NCI-H2081 treated with DMSO at 0.1 percent for 48 hours (cell line): ENCODE measurements at regions not wholly inside any gene's neighbourhood (a gene's known extent, or its start where the extent isn't known, plus 50 kb on each side); places are given as distances from the start of the nearest gene placed in this dataset.
"Not testable (repeated sequence)": the region's sequence is repeated elsewhere in the genome, so short reads cannot be mapped to it uniquely, and the experiment has no call there.

Experiments used
- DNase-seq: peaks from one replicate; lab custom pipeline; 2025; lab: John Stamatoyannopoulos, UW

- no peak for DNase-seq
Measured at GRCh38 chr16:52051414-52052172, 495.4 kb downstream of the TOX3 start.

- DNase-seq = no peak
Measured at GRCh38 chr16:52050418-52050817, 496.5 kb downstream of the TOX3 start.

DNA sequence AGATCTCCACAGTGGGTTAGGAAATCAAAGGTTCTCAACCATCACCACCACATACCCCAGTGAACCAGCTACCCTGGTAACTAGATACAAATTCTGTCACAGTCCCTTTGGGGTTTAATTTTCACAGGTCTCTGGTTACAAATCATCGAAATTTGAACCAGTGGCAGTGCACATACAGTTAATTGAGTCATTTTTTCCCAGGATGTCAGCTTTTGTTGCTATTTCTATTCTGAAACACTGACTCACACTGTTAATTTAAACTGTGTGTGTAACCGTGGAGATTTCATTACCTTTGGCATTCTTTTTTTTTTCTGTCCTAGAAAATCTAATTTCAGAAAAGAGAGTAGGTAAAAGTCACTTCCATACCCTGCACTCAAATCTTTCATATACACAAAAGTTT, 511.5 kb downstream of the TOX3 start:
- DNase-seq = no peak

- DNase-seq = no peak
Measured at GRCh38 chr16:52034830-52035229, 512.1 kb downstream of the TOX3 start.

DNA sequence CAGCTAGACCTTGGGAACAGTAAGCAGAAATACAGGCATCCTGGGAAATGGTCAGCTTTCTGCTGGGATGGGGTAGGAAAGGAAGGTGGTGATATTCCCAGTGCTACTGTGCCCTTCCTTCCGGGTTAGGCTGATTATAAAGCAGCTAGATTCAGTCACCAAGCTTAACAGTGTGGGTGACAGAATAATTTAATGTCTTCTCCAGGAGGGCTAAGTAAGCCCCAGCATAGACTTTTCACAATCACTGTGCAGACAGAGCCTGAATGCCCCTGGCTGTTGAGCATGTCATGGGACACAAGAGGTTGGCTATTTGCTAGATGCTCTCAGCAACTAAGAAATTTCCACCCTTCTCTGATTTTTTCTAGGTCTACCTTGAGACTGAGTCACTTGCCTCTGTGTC, 513.0 kb downstream of the TOX3 start:
- no peak for DNase-seq

GRCh38 chr16:52022980-52023379, 524.0 kb downstream of the TOX3 start:
- no peak for DNase-seq

GRCh38 chr16:52022177-52022576, 524.8 kb downstream of the TOX3 start:
- DNase-seq = no peak

GRCh38 chr16:52016387-52016786, 530.6 kb downstream of the TOX3 start:
- no peak for DNase-seq

GRCh38 chr16:52005551-52005950, 541.4 kb downstream of the TOX3 start:
- no peak for DNase-seq

DNA sequence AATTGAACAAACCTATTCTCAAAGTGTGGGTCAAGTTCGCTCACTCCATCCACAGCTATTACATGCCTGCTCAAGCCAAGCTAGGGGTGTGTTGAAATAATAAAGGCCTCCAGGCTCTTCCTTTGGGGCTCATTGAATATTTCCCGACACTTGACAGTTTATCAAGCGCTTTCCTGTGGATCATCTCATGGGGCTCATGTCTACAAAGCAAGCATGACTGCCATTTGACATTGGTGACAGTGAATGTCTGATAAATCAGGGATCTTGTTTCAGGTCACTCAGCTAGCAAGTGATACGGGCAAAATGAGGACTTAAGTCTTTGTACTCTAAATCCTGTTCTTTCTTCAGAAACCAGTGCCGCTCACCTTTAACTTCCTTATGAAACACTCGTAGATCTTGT, 542.6 kb downstream of the TOX3 start:
- no peak for DNase-seq

GRCh38 chr16:52002026-52002425, 544.9 kb downstream of the TOX3 start:
- DNase-seq = no peak

GRCh38 chr16:51996516-51996915, 550.4 kb downstream of the TOX3 start:
- DNase-seq = no peak

DNA sequence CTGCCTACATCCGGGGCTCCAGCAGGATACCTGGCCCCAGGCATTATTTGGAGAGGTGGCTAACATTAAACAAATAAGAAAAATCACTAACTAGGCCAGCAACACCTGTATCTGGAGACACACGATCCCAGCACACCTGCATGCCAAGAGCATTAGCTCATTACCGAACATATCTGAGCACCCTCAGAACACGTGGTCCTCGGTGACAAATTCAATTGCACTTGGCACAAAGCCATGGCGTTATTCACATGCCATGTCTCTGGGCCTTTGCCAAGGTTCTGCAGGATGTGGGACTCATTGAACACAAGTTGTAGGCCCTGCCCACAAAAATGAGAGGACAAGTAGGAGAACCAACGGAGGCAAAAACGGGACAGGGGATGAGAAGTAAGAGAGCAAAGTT, 552.3 kb downstream of the TOX3 start:
- DNase-seq = peak; percentile 71

GRCh38 chr16:51989637-51990230, 557.2 kb downstream of the TOX3 start:
- no peak for DNase-seq

DNA sequence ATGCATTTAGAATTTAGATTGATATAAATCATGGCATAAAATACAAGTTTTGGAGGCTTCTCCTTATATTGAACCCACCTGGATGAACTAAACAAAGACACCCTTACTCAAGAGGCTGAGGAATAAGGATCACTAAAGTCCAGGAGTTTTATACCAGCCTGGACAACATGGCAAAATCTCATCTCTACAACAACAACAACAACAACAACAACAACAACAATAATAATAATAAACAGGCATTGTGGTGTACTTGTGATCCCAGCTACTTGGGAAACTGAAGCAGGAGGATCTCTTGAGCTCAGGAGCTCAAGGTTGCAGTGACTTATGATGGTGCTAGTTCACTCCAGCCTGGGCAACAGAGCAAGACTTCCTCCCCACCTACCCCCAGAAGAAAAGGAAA, 558.0 kb downstream of the TOX3 start:
- DNase-seq = no peak

DNA sequence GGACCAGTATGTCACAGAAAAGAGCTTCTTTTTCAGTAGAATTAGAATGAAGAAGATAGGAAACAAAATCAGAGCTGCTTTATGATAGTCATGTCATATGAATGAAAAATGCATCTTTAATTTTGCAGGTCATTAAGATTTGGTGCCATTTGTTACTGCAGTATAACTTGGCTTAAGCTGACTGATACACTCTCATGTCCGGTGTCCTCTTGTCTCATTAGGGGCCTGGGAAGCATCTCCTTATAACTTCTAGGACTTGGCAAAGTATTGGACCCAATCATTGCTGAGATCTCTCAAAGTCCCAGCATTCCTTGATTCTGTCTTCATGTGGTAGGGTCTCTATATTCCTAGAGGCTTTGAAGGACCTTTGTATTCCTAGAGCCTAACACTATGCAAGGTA, 559.4 kb downstream of the TOX3 start:
- DNase-seq = no peak

DNA sequence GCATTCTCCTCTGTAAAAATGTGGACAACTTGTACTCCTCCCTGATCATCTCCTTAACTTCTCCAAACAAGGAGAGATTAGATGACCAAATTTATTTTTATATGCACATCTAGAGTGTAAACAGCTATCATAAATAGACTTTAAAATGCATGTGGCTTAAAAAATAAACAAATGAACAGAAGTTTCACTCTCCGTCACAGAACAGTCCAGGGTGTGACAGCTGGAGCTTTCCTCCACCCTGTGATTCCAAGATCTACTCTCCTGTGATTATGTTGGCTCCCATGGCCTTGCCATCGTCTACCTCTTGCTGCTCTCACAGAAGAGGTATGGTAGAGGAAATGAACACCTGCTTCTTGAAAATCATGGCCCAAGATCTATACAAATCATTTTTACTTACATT, 560.2 kb downstream of the TOX3 start:
- no peak for DNase-seq

GRCh38 chr16:51986301-51986700, 560.6 kb downstream of the TOX3 start:
- no peak for DNase-seq

- no peak for DNase-seq
Measured at GRCh38 chr16:51985126-51985525, 561.8 kb downstream of the TOX3 start.

DNA sequence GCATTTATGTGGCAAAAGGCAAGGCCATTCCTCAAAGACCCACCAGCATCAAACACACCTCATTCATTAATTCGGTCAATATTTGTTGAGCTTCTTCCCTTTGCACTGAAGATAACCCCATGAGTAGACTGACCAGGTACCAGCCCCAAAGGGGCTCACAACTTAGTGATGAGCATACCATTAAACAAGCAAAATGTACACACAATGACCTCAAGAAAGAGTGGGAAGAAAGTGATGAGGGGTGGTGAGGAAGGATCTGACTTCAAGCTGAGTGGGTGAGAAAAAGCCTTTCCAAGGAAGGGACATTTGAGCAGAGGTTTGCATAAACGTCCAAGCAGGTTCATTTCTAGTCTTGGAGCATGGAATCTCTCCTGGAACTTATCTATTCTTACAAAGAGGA, 562.5 kb downstream of the TOX3 start:
- DNase-seq = no peak

DNA sequence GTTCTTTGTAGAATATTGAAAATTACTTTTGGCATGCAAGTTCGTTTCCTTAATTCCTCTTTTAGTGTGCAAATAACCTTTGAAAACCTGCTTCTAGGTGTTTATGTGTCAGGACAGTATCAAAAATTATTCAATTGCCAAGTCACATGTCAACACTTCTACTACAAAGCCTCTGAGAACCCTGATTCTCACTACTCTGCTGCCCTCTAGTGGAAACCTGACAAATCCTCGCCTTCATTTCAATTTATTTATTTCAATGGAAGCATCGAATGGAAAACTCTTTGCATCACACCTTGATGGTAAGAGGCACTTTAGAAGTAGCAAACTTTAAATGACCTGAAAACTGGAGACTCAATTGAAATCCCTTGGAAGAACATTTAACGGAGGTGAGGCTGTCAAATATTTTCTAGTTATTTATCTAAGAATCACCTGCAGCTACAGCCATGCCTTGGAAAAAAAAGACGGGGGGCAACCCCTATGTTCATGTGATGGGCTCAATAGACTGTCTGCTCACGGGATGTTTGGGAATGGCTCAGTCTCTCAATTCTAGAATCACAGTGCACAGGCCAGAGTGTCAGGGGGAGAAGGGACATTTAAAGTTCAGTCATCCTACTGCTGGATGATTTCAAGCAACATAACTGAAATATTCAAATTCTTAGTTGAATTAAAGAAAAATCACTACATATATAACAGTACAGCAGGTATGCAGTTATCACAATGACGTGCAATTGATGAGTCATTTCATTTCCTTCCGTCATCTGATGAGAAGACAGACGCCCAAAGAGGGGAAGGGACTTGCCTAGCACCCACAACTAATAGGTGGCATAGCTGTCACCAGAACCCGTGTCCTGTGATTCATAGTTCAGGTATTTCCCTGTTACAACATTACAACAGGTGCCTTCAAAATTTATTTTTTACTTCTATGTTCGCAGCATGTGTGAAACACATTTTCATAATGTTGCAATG, 563.9 kb downstream of the TOX3 start:
- DNase-seq = no peak

- DNase-seq = no peak
Measured at GRCh38 chr16:51981725-51982124, 565.2 kb downstream of the TOX3 start.

DNA sequence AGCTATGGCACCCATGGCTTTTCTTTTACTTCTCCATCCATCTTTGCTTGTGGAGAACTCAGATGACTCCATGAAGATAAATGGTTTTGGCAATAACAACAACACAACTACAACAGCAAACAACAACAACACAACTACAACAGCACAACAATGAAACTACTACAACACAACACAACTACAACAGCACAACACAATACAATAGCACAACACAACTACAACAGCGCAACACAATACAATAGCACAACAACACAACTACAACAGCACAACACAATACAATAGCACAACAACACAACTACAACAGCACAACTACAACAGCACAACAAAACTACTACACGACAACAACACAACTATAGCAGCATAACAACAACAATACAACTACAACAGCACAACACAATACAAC, 569.4 kb downstream of the TOX3 start:
- DNase-seq = not testable (repeated sequence)
